ENCODE measurements at regions not wholly inside any gene's neighbourhood (a gene's known extent, or its start where the extent isn't known, plus 50 kb on each side); places are given as distances from the start of the nearest gene placed in this dataset.
"Not testable (repeated sequence)": the region's sequence is repeated elsewhere in the genome, so short reads cannot be mapped to it uniquely, and the experiment has no call there.

DNA sequence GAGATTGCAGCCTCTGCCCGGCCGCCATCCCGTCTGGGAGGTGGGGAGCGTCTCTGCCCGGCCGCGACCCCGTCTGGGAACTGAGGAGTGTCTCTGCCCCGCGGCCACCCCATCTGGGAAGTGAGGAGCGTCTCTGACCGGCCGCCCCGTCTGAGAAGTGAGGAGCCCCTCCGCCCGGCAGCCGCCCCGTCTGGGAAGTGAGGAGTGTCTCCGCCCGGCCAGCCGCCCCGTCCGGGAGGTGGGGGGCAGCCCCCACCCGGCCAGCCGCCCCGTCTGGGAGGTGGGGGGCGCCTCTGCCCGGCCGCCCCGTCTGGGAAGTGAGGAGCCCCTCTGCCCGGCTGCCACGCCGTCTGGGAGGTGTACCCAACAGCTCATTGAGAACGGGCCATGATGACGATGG is 92.3 kb upstream of the PLEKHG1 start:
- H3K27ac ChIP-seq (ENCODE audit: low read depth, low read length); H3K9ac ChIP-seq (ENCODE audit: low read length); BruUV-seq (replicated peaks); H3K79me2 ChIP-seq (ENCODE audit: insufficient read depth, low read length); H3K36me3 ChIP-seq (ENCODE audit: control insufficient read depth in 1 of 2, insufficient read depth in 2 of 2, low read length in 2 of 2); DNase-seq (ENCODE audit: low read depth, low spot score); H4K20me1 ChIP-seq (ENCODE audit: insufficient read depth); CTCF ChIA-PET; H3K4me3 ChIP-seq (replicated peaks in 1 of 2; ENCODE audit: low read depth in 1 of 2, low read length in 2 of 2); POLR2A ChIA-PET; ATAC-seq; H2AFZ ChIP-seq (ENCODE audit: low read depth, low read length, poor library complexity, severe bottlenecking); H3K4me2 ChIP-seq (ENCODE audit: low read length); intact Hi-C loops (cut with micrococcal nuclease); RAD21 ChIA-PET (ENCODE audit: low non-redundant PET in 1 of 2, low total read pairs in 2 of 2, uncharacterized antibody in 2 of 2, unreplicated experiment in 2 of 2); H3K9me3 ChIP-seq (ENCODE audit: control insufficient read depth in 1 of 2, insufficient read depth in 1 of 2, low read depth in 1 of 2, low read length in 2 of 2); H3K27me3 ChIP-seq (ENCODE audit: insufficient read depth, low read length); H3K4me1 ChIP-seq (ENCODE audit: control insufficient read depth in 1 of 2, insufficient read depth in 2 of 2, low read length in 2 of 2); H3K9me2 ChIP-seq (ENCODE audit: insufficient read depth): not testable (repeated sequence)

DNA sequence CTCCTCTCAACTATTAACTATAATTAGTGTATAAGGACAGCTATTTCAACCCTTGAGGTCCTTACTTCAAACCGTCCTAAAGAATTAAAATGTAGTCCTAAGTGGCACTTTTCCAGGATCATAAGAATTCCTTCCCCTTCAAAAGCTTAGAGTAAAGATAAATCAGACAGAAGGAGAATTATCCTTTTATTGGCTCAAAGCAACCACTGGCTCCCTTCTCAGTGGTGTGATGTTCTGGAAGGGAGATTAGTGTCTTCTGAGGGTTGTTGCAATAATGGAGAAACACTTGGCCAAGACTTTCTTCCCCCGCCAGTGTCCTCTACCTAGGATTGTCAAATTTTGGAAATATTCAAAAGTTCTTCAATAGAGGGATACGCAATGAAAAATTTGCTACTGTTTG is 89.1 kb upstream of the PLEKHG1 start:
- Histone ChIP-seq H3K4me2 (ENCODE audit: low read length) (no peak overlapping the region), H3K79me2 (ENCODE audit: insufficient read depth, low read length) (no peaks in the 10 kb centered on the region), H3K27me3 (ENCODE audit: insufficient read depth, low read length) (no peaks in the 10 kb centered on the region), H3K4me3 (replicated peaks in 1 of 2; ENCODE audit: low read depth in 1 of 2, low read length in 2 of 2) (no peak overlapping the region), H2AFZ (ENCODE audit: low read depth, low read length, poor library complexity, severe bottlenecking) (no peak overlapping the region), H4K20me1 (ENCODE audit: insufficient read depth) (no peaks in the 10 kb centered on the region), H3K9me3 (ENCODE audit: control insufficient read depth in 1 of 2, insufficient read depth in 1 of 2, low read depth in 1 of 2, low read length in 2 of 2) (no peaks in the 10 kb centered on the region), H3K9me2 (ENCODE audit: insufficient read depth) (no peaks in the 10 kb centered on the region), H3K4me1 (ENCODE audit: control insufficient read depth in 1 of 2, insufficient read depth in 2 of 2, low read length in 2 of 2) (no peaks in the 10 kb centered on the region), H3K27ac (ENCODE audit: low read depth, low read length) (no peak overlapping the region), H3K9ac (ENCODE audit: low read length) (no peak overlapping the region), H3K36me3 (ENCODE audit: control insufficient read depth in 1 of 2, insufficient read depth in 2 of 2, low read length in 2 of 2) (no peaks in the 10 kb centered on the region)
- ATAC-seq, result no peak
- RAD21 ChIA-PET (ENCODE audit: low non-redundant PET in 1 of 2, low total read pairs in 2 of 2, uncharacterized antibody in 2 of 2, unreplicated experiment in 2 of 2), result no interaction called here
- intact Hi-C loops (cut with micrococcal nuclease), result no loop called here
- POLR2A ChIA-PET, result no interaction called here
- DNase-seq (ENCODE audit: low read depth, low spot score), result no peak
- BruUV-seq (replicated peaks), result no TSS peak
- TF ChIP-seq, protein P1, sequence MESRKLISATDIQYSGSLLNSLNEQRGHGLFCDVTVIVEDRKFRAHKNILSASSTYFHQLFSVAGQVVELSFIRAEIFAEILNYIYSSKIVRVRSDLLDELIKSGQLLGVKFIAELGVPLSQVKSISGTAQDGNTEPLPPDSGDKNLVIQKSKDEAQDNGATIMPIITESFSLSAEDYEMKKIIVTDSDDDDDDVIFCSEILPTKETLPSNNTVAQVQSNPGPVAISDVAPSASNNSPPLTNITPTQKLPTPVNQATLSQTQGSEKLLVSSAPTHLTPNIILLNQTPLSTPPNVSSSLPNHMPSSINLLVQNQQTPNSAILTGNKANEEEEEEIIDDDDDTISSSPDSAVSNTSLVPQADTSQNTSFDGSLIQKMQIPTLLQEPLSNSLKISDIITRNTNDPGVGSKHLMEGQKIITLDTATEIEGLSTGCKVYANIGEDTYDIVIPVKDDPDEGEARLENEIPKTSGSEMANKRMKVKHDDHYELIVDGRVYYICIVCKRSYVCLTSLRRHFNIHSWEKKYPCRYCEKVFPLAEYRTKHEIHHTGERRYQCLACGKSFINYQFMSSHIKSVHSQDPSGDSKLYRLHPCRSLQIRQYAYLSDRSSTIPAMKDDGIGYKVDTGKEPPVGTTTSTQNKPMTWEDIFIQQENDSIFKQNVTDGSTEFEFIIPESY (IDR thresholded peaks at IDR 0.05; ENCODE audit: extremely low read depth, insufficient replicate concordance, low read length), result no peak
- TF ChIP-seq SRF (IDR thresholded peaks at IDR 0.05; ENCODE audit: low read depth) (no peak), ZNF274 (IDR thresholded peaks at IDR 0.05; ENCODE audit: low read depth, low read length) (no peak), ELF1 (IDR thresholded peaks at IDR 0.05; ENCODE audit: borderline replicate concordance, low read depth) (no peak), JUND (IDR thresholded peaks at IDR 0.05) (no peak), EZH2 (IDR thresholded peaks at IDR 0.05) (no peak), CBX3 (IDR thresholded peaks at IDR 0.05; ENCODE audit: low read depth) (no peak)
- TF ChIP-seq, protein P2, sequence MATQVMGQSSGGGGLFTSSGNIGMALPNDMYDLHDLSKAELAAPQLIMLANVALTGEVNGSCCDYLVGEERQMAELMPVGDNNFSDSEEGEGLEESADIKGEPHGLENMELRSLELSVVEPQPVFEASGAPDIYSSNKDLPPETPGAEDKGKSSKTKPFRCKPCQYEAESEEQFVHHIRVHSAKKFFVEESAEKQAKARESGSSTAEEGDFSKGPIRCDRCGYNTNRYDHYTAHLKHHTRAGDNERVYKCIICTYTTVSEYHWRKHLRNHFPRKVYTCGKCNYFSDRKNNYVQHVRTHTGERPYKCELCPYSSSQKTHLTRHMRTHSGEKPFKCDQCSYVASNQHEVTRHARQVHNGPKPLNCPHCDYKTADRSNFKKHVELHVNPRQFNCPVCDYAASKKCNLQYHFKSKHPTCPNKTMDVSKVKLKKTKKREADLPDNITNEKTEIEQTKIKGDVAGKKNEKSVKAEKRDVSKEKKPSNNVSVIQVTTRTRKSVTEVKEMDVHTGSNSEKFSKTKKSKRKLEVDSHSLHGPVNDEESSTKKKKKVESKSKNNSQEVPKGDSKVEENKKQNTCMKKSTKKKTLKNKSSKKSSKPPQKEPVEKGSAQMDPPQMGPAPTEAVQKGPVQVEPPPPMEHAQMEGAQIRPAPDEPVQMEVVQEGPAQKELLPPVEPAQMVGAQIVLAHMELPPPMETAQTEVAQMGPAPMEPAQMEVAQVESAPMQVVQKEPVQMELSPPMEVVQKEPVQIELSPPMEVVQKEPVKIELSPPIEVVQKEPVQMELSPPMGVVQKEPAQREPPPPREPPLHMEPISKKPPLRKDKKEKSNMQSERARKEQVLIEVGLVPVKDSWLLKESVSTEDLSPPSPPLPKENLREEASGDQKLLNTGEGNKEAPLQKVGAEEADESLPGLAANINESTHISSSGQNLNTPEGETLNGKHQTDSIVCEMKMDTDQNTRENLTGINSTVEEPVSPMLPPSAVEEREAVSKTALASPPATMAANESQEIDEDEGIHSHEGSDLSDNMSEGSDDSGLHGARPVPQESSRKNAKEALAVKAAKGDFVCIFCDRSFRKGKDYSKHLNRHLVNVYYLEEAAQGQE (IDR thresholded peaks at IDR 0.05; ENCODE audit: low read depth), result no peak
- CTCF ChIA-PET, result no interaction called here
